Neural progenitor cell (in vitro differentiated cells): ENCODE measurements at regions not wholly inside any gene's neighbourhood (a gene's known extent, or its start where the extent isn't known, plus 50 kb on each side); places are given as distances from the start of the nearest gene placed in this dataset.

Source experiments
- DNase-seq: peaks from one replicate; pipeline ENCODE4 v3.0.0-alpha.2; 2016; ENCODE audit warnings: low spot score
- H2AFZ ChIP-seq: fragments of 200-600 bp; sonication (generic); replicated peaks from 2 replicates; pipeline ENCODE4 v1.6.1; 2016; ENCODE audit warnings: antibody characterized with exemption
- H3F3A ChIP-seq: fragments of 200-600 bp; sonication (generic); 2 replicates; pipeline ENCODE4 v1.6.1; 2016; ENCODE audit warnings: antibody characterized with exemption, low read depth
- H3K27ac ChIP-seq: fragments of 200-600 bp; sonication (generic); 2 replicates; pipeline ENCODE4 v1.5.1; 2016; ENCODE audit warnings: mild to moderate bottlenecking
- H3K27me3 ChIP-seq: fragments of 200-600 bp; sonication (generic); 2 replicates; pipeline ENCODE4 v1.6.1; 2016; ENCODE audit warnings: mild to moderate bottlenecking, moderate library complexity
- H3K36me3 ChIP-seq: fragments of 200-600 bp; sonication (generic); 2 replicates; pipeline ENCODE4 v1.5.1; 2016
- H3K4me1 ChIP-seq: fragments of 200-600 bp; sonication (generic); 2 replicates; pipeline ENCODE4 v1.6.1; 2016; ENCODE audit warnings: mixed run types
- H3K4me2 ChIP-seq: fragments of 200-600 bp; sonication (generic); 2 replicates; pipeline ENCODE4 v1.6.1; 2016
- H3K4me3 ChIP-seq: fragments of 200-600 bp; sonication (generic); 2 replicates; pipeline ENCODE4 v1.5.1; 2016
- H3K79me2 ChIP-seq: fragments of 200-600 bp; sonication (generic); 2 replicates; pipeline ENCODE4 v1.6.1; 2016; ENCODE audit warnings: low read depth
- H3K9ac ChIP-seq: fragments of 200-600 bp; sonication (generic); 2 replicates; pipeline ENCODE4 v1.6.1; 2016
- H3K9me3 ChIP-seq: fragments of 200-600 bp; sonication (generic); 2 replicates; pipeline ENCODE4 v1.5.1; 2016; ENCODE audit warnings: low read depth
- H4K20me1 ChIP-seq: fragments of 200-600 bp; sonication (generic); 2 replicates; pipeline ENCODE4 v1.6.1; 2016; ENCODE audit warnings: low read depth
- H3K27ac Mint-ChIP-seq: 3 replicates; pipeline ENCODE4 v1.8.0; 2021; ENCODE audit warnings: mixed read lengths
- H3K27me3 Mint-ChIP-seq: 2 replicates; pipeline ENCODE4 v1.8.0; 2022; ENCODE audit warnings: low read depth, mild to moderate bottlenecking, inconsistent platforms, moderate library complexity, mixed read lengths; ENCODE audit not compliant: insufficient read depth
- H3K36me3 Mint-ChIP-seq: 3 replicates; pipeline ENCODE4 v1.8.0; 2021; ENCODE audit warnings: mixed read lengths
- H3K4me1 Mint-ChIP-seq: 3 replicates; pipeline ENCODE4 v1.8.0; 2021; ENCODE audit warnings: mixed read lengths
- H3K4me3 Mint-ChIP-seq: 3 replicates; pipeline ENCODE4 v1.8.0; 2021; ENCODE audit warnings: mild to moderate bottlenecking, moderate library complexity, mixed read lengths
- H3K9me3 Mint-ChIP-seq: 3 replicates; pipeline ENCODE4 v1.8.0; 2020; ENCODE audit warnings: mixed read lengths
- EZH2 ChIP-seq: fragments of 200-600 bp; sonication (generic); IDR thresholded peaks from 2 replicates; pipeline ENCODE4 v1.6.1; 2017; ENCODE audit warnings: antibody characterized with exemption, mild to moderate bottlenecking, moderate library complexity
- EZH2phosphoT487 ChIP-seq: fragments of 200-600 bp; sonication (generic); IDR thresholded peaks from 2 replicates; pipeline ENCODE4 v1.6.1; 2017; ENCODE audit warnings: antibody characterized with exemption
- TF ChIP-seq, protein P1 (sequence below): fragments of 200-600 bp; sonication (generic); IDR thresholded peaks from 2 replicates; pipeline ENCODE4 v1.5.1; 2017; ENCODE audit warnings: antibody characterized with exemption, mild to moderate bottlenecking

DNA sequence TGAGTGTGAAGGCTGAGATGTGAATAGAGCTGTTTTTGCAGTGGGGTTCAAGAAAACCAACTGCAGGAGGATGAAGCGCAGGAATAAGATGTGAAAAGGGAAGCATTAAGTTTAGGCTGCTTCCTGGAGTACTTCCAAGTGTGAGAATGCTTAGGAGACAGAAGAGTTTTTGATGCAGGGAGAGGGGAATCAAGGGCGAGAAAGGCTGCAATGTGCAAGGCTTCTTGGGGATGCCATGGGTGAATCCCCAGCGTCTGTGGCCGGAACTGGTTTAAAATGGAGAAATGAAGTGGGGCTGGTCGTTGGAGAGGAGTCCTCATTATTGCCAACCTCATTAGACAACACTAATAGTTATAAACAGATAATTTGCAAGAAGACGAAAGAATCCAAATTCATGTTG is 764.9 kb downstream of the LIG4 start:
- Histone ChIP-seq H2AFZ (no peak overlapping the region), H3F3A (no peaks in the 10 kb centered on the region), H3K4me3 (no peak overlapping the region), H3K4me2 (no peak overlapping the region), H3K79me2 (no peaks in the 10 kb centered on the region), H3K27ac (no peak overlapping the region), H3K4me1 (no peaks in the 10 kb centered on the region), H3K9me3 (no peaks in the 10 kb centered on the region), H3K27me3 (no peaks in the 10 kb centered on the region), H3K9ac (no peak overlapping the region), H3K36me3 (no peaks in the 10 kb centered on the region), H4K20me1 (no peaks in the 10 kb centered on the region)
- H3K36me3 Mint-ChIP-seq: no peaks in the 10 kb centered on the region
- H3K27ac Mint-ChIP-seq: no peak overlapping the region
- peaks cover 11% of the 10 kb centered on the region for H3K9me3 Mint-ChIP-seq
- DNase-seq: no peak
- H3K4me1 Mint-ChIP-seq: no peaks in the 10 kb centered on the region
- H3K27me3 Mint-ChIP-seq: no peaks in the 10 kb centered on the region
- H3K4me3 Mint-ChIP-seq: no peak overlapping the region
- no peak for TF ChIP-seq EZH2phosphoT487
- TF ChIP-seq, protein P1, sequence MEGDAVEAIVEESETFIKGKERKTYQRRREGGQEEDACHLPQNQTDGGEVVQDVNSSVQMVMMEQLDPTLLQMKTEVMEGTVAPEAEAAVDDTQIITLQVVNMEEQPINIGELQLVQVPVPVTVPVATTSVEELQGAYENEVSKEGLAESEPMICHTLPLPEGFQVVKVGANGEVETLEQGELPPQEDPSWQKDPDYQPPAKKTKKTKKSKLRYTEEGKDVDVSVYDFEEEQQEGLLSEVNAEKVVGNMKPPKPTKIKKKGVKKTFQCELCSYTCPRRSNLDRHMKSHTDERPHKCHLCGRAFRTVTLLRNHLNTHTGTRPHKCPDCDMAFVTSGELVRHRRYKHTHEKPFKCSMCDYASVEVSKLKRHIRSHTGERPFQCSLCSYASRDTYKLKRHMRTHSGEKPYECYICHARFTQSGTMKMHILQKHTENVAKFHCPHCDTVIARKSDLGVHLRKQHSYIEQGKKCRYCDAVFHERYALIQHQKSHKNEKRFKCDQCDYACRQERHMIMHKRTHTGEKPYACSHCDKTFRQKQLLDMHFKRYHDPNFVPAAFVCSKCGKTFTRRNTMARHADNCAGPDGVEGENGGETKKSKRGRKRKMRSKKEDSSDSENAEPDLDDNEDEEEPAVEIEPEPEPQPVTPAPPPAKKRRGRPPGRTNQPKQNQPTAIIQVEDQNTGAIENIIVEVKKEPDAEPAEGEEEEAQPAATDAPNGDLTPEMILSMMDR: no peak
- no peak for TF ChIP-seq EZH2

DNA sequence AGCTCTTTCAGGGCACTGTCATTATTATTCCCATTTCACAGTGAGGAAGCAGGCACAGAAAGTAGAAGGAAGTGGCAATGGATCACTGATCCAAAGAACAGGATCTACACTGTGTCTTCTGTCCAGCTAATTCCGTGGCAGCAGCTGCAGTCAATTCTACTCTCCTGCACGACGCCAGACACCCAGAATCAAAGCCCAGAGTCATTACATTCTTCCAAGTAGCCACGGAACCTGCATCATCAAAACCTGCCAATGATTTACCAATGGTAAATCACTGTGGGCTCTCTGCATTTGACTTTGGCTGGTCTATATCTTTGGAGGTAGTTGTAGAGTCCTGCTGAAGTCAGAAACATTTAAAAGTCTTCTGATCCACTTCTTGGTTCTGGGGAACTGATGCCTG is 767.7 kb downstream of the LIG4 start:
- H3K4me2 ChIP-seq: no peak overlapping the region
- no peaks in the 10 kb centered on the region for H3K36me3 Mint-ChIP-seq
- DNase-seq: no peak
- no peak overlapping the region for H3K27ac ChIP-seq
- TF ChIP-seq EZH2: no peak
- TF ChIP-seq, protein P1: no peak
- no peak for TF ChIP-seq EZH2phosphoT487
- H3K4me1 ChIP-seq: no peaks in the 10 kb centered on the region
- peak overlapping the region; percentile 8 for H3K27ac Mint-ChIP-seq
- H3K27me3 ChIP-seq: no peaks in the 10 kb centered on the region
- H3K9me3 ChIP-seq: no peaks in the 10 kb centered on the region
- no peaks in the 10 kb centered on the region for H3K4me1 Mint-ChIP-seq
- H3K36me3 ChIP-seq: no peaks in the 10 kb centered on the region
- no peaks in the 10 kb centered on the region for H3K27me3 Mint-ChIP-seq
- H4K20me1 ChIP-seq: no peaks in the 10 kb centered on the region
- no peak overlapping the region for H2AFZ ChIP-seq
- H3K4me3 Mint-ChIP-seq: no peak overlapping the region
- no peaks in the 10 kb centered on the region for H3K79me2 ChIP-seq
- no peak overlapping the region for H3K9ac ChIP-seq
- H3F3A ChIP-seq: no peaks in the 10 kb centered on the region
- H3K4me3 ChIP-seq: no peak overlapping the region
- no peaks in the 10 kb centered on the region for H3K9me3 Mint-ChIP-seq

DNA sequence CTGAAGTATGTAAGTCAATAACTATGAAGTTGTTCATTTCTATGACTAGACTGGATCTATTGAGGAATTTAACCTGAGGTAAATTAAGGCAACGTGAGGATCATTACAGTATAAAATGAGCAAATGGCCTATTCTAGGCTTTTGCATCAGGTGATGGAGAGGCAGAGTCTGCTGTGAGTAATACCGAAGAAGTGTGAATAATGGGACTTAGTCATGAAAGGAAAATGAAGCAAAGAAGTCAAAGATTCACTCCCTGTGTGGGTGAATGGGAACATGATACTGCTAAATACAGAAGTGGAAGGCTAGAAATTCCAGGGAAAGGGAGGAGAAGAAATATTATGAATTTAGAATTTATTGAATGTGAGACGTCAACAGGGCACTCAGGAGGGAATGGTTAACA is 774.1 kb downstream of the LIG4 start:
- Histone ChIP-seq H3K27ac (no peak overlapping the region), H3K36me3 (no peaks in the 10 kb centered on the region), H3K4me1 (no peaks in the 10 kb centered on the region), H3K27me3 (no peaks in the 10 kb centered on the region), H3K9me3 (no peaks in the 10 kb centered on the region), H3K4me3 (no peak overlapping the region), H2AFZ (no peak overlapping the region), H4K20me1 (no peaks in the 10 kb centered on the region), H3K79me2 (no peaks in the 10 kb centered on the region), H3K9ac (no peak overlapping the region), H3F3A (no peaks in the 10 kb centered on the region), H3K4me2 (no peak overlapping the region)
- no peaks in the 10 kb centered on the region for H3K36me3 Mint-ChIP-seq
- DNase-seq: no peak
- TF ChIP-seq EZH2: no peak
- TF ChIP-seq EZH2phosphoT487: no peak
- TF ChIP-seq, protein P1: no peak
- H3K27me3 Mint-ChIP-seq: no peaks in the 10 kb centered on the region
- H3K4me3 Mint-ChIP-seq: no peak overlapping the region
- H3K4me1 Mint-ChIP-seq: no peaks in the 10 kb centered on the region
- H3K9me3 Mint-ChIP-seq: no peaks in the 10 kb centered on the region
- no peak overlapping the region for H3K27ac Mint-ChIP-seq

DNA sequence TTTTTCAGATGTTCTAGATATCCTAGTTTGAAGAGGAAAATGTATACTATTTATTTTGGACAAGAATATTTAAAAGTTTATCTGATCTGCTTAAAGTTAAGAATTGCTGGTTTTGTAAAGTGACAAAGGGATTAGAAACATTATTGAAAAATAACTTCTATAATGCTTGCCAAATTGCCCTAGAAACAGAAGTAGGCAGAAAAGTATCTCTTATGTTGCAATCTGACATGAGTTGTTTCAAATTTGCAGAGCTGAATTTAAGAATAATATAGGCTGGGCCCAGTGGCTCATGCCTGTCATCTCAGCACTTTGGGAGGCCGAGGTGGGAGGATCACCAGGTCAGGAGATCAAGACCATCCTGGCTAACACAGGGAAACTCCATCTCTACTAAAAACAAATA is 777.1 kb downstream of the LIG4 start:
- no peak overlapping the region for H3K27ac Mint-ChIP-seq
- TF ChIP-seq, protein P1: no peak
- no peak for TF ChIP-seq EZH2
- no peak for TF ChIP-seq EZH2phosphoT487
- Histone ChIP-seq H3K9ac (no peak overlapping the region), H4K20me1 (no peaks in the 10 kb centered on the region), H3K4me1 (peaks cover 6% of the 10 kb centered on the region), H3K27ac (no peak overlapping the region), H3F3A (no peaks in the 10 kb centered on the region), H3K9me3 (no peaks in the 10 kb centered on the region), H3K4me2 (no peak overlapping the region), H3K4me3 (no peak overlapping the region), H2AFZ (no peak overlapping the region), H3K36me3 (no peaks in the 10 kb centered on the region), H3K27me3 (no peaks in the 10 kb centered on the region), H3K79me2 (no peaks in the 10 kb centered on the region)
- H3K27me3 Mint-ChIP-seq: no peaks in the 10 kb centered on the region
- DNase-seq: no peak
- H3K36me3 Mint-ChIP-seq: no peaks in the 10 kb centered on the region
- H3K9me3 Mint-ChIP-seq: no peaks in the 10 kb centered on the region
- H3K4me1 Mint-ChIP-seq: no peaks in the 10 kb centered on the region
- no peak overlapping the region for H3K4me3 Mint-ChIP-seq
